ENCODE measurements at regions not wholly inside any gene's neighbourhood (a gene's known extent, or its start where the extent isn't known, plus 50 kb on each side); places are given as distances from the start of the nearest gene placed in this dataset.

- no peak for DNase-seq
Measured at GRCh38 chr17:79215631-79216030, 141.0 kb downstream of the ENGASE start.

GRCh38 chr17:79214940-79215604, 140.4 kb downstream of the ENGASE start:
- DNase-seq, result no peak

DNA sequence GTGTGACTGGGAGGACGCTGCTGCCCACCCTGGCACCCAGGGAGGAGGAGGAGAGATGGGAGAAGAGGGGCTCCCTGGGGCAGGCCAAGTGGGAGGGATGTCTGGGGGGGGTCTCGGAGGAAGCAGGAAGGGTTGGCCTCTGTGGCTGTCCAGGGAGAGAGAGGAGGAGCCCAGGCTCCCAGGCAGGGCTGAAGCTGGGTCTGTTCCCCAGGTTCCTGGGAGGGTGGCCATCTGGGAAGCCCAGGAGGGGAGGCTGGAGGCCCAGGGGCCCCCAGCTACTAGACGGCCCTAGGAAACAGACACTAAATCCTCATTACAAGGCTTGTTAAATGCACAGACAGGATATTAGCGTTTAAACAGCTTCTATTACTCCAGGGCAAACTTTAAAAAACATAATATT, 139.8 kb downstream of the ENGASE start:
- no peak for DNase-seq

- DNase-seq, result no peak
Measured at GRCh38 chr17:79213305-79213704, 138.7 kb downstream of the ENGASE start.

DNA sequence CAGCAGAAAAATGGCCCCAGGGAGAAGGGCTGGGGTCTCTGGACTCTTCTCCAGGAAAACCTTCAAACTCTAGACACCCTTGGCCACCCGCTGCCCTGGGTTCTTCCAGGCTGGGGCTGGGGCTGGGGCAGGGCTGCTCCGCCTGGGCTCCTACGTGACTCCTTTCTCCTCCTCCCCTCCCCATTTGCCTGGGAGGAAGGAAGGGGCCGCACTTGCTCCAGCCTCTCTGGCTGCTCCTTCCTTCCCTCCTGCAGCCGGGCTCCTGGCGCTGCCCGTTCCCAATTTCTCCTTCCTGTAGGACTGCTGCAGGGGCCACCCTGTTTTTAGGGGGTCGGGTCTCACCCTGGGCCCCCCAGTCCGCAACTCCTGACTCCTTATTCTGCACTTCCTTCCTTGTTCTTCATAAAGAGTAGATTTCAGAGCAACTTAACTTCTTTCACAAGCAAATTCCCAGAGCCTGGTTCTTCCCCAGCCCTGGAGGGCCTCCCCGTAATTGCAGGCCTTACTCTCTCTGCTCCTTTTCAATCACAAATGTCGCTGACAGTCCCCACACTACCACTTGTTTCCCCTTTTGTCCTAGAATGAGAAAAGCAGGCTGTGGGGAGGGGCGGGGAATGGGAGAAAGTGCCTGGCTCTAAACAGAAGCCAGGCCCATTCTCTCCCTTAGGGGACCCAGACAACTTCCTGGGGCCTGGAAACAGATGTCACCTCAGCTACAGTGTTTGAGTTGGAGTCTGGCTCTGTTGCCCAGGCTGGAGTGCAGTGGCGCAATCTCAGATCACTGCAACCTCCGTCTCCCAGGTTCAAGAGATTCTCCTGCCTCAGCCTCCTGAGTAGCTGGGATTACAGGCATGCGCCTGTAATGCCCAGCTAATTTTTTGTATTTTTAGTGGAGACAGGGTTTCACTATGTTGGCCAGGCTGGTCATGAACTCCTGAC, 137.8 kb downstream of the ENGASE start:
- DNase-seq, result no peak

GRCh38 chr17:79211061-79211770, 136.6 kb downstream of the ENGASE start:
- DNase-seq, result no peak

DNA sequence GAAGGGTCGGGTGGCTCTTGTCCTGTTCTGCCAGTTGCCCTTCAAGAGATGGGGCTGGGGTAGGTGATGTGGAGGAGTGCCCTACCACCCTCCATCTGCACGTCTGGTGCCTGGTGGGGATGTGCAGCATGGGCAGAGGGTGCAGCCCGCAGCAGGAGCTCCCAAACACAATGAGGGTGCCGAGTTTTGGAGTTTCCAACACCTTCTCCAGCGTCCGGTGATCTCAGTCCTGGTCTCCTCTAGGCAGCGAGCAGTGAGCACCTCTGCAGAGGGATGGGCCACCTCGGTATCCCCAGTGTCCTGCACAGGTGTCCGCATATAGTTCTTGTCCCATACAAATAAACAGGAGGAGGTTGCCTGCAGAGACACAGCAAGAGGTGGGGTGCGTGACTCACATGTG, 136.0 kb downstream of the ENGASE start:
- no peak for DNase-seq

GRCh38 chr17:79207960-79208359, 133.3 kb downstream of the ENGASE start:
- no peak for DNase-seq

- DNase-seq, result peak; percentile 8
Measured at GRCh38 chr17:79205688-79206205, 131.1 kb downstream of the ENGASE start.

GRCh38 chr17:79204261-79204660, 129.6 kb downstream of the ENGASE start:
- no peak for DNase-seq

DNA sequence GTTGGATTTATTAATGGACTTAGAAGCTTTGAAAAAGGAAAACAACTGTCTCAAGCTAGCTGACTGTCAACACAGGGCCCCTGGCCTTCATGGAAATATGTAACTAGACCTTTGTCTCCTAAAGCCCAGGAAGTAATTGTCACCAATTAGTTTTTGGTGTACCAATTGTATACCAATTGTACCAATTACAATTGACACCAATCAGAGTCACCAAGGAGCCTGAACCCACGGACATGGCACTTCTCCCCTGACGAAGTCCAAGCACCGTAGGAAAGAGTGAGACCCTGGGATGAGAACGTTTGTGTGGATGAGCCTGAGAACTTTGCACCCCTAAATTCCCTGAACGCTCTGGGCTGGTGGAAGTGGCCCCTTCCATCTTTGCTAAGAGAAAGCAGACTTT, 129.0 kb downstream of the ENGASE start:
- no peak for DNase-seq

- DNase-seq, result no peak
Measured at GRCh38 chr17:79203016-79203415, 128.4 kb downstream of the ENGASE start.

DNA sequence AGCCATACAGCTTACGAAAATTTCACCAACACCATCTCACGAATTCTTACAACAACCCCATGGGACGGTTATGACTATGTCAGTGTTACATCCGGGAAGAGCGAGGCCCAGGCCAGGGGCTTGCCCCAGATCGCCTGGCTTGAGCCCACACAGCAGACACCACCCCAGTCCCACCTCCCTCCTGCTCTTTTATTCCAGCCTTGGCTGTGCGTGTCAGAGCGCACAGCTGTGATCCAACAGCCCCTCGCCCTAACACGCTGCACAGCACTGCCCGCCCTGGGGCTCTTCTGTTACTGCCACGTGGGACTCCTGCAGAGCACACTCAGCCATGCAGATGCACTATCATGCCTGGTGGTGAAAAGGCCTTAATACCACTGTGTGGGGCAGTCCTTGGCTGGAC, 127.9 kb downstream of the ENGASE start:
- peak; percentile 8 for DNase-seq

GRCh38 chr17:79201536-79202227, 127.1 kb downstream of the ENGASE start:
- peak; percentile 54 for DNase-seq

DNA sequence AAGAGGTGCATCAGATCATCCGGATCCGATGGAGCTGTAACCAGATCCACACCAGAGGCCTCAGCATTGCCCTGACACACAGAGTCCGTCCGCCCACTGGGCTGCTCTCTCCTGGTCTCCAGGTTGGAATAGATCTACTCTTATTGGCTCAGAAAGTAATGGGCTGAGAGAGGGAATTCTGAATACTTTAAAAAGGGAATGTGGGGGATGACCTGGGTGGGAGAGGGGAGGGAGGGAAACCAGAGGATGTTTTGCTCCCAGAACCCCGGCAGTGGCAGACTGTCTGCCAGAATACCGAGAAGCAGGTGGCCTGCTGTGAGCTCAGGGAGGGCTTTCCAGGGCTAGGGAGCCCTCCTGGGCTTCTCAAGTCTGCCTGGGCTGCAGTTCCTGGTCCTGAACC, 126.5 kb downstream of the ENGASE start:
- no peak for DNase-seq

DNA sequence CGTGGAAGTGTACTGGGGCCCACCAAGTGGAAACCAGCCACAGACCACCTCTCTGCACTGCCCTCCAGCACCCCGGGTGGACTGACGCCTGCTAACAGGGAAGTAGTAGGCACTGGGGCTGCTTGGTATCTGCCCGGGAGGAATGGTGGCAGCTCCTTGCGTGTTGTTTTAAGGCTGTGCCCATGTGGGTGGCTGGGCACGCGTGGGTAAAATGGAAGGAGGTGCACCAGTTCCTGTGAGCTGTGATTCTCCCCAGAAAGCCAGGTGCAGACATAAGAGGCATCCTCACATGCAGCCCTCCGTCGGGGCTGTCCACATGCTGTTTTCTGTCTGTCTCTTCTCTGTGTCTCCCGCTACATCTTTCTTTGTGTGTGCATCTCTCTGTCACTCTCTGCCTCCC, 122.3 kb downstream of the ENGASE start:
- DNase-seq, result no peak

DNA sequence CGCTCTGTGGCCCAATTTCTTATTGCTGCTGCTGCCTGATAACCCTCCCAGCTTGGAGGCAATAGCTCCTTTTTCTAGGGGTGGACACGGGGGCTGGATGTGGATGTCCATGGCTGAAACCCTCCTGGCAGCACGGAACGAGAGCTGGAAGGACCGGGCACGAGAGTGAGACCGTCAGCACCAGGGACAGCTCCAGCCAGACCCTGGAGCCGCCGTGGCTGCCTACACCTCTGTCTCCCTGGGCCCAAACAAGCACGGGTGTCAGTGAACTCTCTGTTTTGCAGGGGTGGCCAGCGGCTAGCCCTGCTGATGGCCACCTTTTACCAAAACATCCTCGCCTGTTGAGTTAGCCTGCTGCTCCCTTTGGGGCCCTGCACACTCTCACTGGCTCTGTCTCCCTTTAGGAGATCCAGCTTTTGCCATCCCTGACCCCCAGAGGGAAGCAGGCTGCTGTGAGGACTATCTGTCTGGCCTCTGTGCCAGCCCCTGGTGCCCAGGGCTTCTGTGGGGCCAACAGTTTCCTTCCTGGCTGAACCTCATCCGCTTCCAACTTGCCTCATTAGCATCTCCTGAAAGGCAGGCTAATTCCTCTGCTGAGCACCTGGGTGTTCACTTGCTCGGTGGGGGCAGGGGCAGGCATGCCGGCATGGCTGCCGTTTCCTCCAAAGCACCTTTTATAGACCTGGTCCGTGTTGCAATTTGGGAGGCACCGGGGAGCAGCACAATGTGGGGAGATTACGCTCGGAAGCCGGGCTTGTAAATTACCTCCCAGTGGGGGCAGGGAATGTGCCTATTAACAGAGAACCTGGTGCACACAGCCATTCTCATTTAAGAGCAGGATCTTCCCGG, 118.1 kb downstream of the ENGASE start:
- peak; percentile 32 for DNase-seq

GRCh38 chr17:79191270-79191934, 116.8 kb downstream of the ENGASE start:
- no peak for DNase-seq

DNA sequence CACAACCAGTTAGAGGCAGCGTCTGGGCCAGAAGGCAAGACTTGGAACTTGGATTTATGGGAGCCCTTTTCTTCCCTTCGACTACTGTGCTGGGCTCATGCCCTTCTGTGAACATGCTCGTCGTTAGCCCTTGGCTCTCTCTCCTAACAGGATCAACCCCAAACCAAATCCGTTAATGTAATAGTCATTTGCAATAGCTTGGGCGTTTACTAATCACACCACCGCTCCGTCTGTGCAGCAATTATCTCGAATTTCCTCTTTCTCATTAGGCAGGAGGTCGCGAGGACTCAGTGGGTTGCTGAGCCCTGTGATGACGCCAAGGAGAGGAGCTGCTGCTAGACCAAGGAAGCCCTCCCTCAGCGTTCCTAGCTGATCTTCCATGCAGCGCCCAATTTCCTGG, 114.7 kb downstream of the ENGASE start:
- no peak for DNase-seq

- no peak for DNase-seq
Measured at GRCh38 chr17:79188685-79189084, 114.1 kb downstream of the ENGASE start.

DNA sequence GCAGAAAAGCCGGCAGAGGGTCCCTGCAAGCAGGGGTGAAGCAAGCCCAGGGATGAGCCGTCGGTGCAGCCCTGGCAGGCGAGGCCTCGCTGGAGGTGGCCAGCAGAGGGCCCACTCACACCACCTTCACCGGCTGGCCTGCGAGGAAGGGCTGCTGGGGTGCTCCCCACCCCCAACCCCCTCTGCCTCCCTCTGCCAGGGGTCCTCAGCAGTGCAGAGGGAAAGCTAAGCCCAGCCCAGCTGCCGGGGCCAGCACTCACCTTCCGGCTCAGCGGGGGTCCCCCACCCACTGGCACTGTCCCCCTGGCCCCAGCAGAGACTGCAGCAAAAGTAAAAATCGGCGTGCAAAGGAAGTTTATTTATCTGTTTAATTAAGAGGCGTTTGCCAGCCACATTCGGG, 113.4 kb downstream of the ENGASE start:
- peak; percentile 5 for DNase-seq
